ENCODE measurements at regions not wholly inside any gene's neighbourhood (a gene's known extent, or its start where the extent isn't known, plus 50 kb on each side); places are given as distances from the start of the nearest gene placed in this dataset.
A peak's percentile ranks its signal among the peaks of the same experiment; 100 is the strongest.

DNA sequence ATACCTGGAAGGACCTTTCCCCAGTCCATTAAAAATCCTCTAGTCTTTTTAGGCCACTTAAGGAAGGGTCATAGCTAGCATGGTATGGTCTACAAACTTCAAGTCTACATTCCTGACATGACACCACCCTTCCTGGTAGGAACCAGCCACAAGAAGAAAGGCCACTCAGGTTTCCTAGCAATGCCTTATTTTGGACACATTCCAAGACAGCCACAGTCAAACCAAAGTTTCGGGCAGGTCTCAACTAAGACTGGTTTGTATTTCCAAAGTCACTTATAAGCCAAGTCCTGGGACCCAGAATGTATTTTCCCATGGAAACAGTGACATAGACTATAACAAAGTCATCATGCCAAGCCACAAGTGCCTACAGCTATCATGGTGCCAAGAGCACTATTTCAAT lies 50.6 kb upstream of the SLC44A3 start:
- H3K27ac ChIP-seq, result no peak overlapping the region
- no peak for ATAC-seq

GRCh38 chr1:94768036-94768435 lies 52.1 kb upstream of the SLC44A3 start:
- no peaks in the 10 kb centered on the region for H3K9me3 ChIP-seq
- H3K4me1 ChIP-seq, result no peaks in the 10 kb centered on the region
- TF ChIP-seq POLR2AphosphoS5 (IDR thresholded peaks at IDR 0.05), result no peak
- no peak for TF ChIP-seq CTCF (IDR thresholded peaks at IDR 0.05)
- TF ChIP-seq POLR2A (IDR thresholded peaks at IDR 0.05), result no peak
- no peak for TF ChIP-seq EP300 (IDR thresholded peaks at IDR 0.05)
- ATAC-seq, result no peak
- WGBS, 2 donors (ENCODE audit: low coverage in 1 of 2), result 74 to 90% methylated on average over 4 of the region's 4 CpGs
- no peaks in the 10 kb centered on the region for H3K36me3 ChIP-seq
- H3K4me3 ChIP-seq, result no peak overlapping the region
- H3K27me3 ChIP-seq, result no peaks in the 10 kb centered on the region
- H3K27ac ChIP-seq, result no peak overlapping the region

More for the DNA sequence above, 50.6 kb upstream of the SLC44A3 start:
- no peaks in the 10 kb centered on the region for H3K9me3 ChIP-seq
- H3K4me3 ChIP-seq, result no peak overlapping the region
- no peaks in the 10 kb centered on the region for H3K27me3 ChIP-seq
- no peaks in the 10 kb centered on the region for H3K36me3 ChIP-seq
- no peaks in the 10 kb centered on the region for H3K4me1 ChIP-seq
- 0% methylated on average over 1 of the region's 1 CpG; no CpG with 5 or more reads in 1 of the 2 donors for WGBS, 2 donors (ENCODE audit: low coverage in 1 of 2)
- no peak for TF ChIP-seq POLR2A (IDR thresholded peaks at IDR 0.05)
- TF ChIP-seq CTCF (IDR thresholded peaks at IDR 0.05), result no peak
- no peak for TF ChIP-seq POLR2AphosphoS5 (IDR thresholded peaks at IDR 0.05)
- no peak for TF ChIP-seq EP300 (IDR thresholded peaks at IDR 0.05)

DNA sequence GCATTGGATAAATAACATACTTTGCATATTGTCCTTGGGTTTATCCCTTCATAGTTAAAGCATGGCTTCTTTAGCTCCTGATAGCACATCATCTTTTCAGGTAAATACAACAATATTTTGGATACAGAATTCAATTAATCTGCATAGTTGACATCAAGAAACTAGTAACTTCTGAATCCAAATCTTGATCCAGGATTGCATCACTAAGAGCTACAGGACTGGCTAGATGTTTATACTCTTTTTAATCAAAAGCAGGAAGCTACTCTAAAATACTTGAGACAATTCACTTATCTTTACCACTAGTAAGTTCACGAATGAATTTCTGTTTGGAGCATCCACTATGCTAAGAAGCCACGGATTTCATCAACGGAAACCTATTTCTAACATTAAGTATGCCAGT lies 54.2 kb upstream of the SLC44A3 start:
- Histone ChIP-seq H3K36me3 (no peaks in the 10 kb centered on the region), H3K9me3 (no peaks in the 10 kb centered on the region), H3K27ac (no peak overlapping the region), H3K4me3 (no peak overlapping the region), H3K4me1 (no peaks in the 10 kb centered on the region), H3K27me3 (no peaks in the 10 kb centered on the region)
- WGBS, 2 donors (ENCODE audit: low coverage in 1 of 2), result 80 to 90% methylated on average over 3 of the region's 3 CpGs
- TF ChIP-seq CTCF (IDR thresholded peaks at IDR 0.05), result no peak
- TF ChIP-seq POLR2AphosphoS5 (IDR thresholded peaks at IDR 0.05), result no peak
- no peak for TF ChIP-seq POLR2A (IDR thresholded peaks at IDR 0.05)
- TF ChIP-seq EP300 (IDR thresholded peaks at IDR 0.05), result no peak
- no peak for ATAC-seq

- Histone ChIP-seq H3K27ac (no peak overlapping the region), H3K27me3 (no peaks in the 10 kb centered on the region), H3K36me3 (no peaks in the 10 kb centered on the region), H3K9me3 (no peaks in the 10 kb centered on the region), H3K4me1 (peaks cover 0 to 9% (median 5%) of the 10 kb centered on the region in 3 donors), H3K4me3 (no peak overlapping the region)
- ATAC-seq, result no peak
- no peak for TF ChIP-seq POLR2AphosphoS5 (IDR thresholded peaks at IDR 0.05)
- TF ChIP-seq POLR2A (IDR thresholded peaks at IDR 0.05), result no peak
- TF ChIP-seq CTCF (IDR thresholded peaks at IDR 0.05), result no peak
- TF ChIP-seq EP300 (IDR thresholded peaks at IDR 0.05), result no peak
Measured at GRCh38 chr1:94759188-94759587, 61.0 kb upstream of the SLC44A3 start.

DNA sequence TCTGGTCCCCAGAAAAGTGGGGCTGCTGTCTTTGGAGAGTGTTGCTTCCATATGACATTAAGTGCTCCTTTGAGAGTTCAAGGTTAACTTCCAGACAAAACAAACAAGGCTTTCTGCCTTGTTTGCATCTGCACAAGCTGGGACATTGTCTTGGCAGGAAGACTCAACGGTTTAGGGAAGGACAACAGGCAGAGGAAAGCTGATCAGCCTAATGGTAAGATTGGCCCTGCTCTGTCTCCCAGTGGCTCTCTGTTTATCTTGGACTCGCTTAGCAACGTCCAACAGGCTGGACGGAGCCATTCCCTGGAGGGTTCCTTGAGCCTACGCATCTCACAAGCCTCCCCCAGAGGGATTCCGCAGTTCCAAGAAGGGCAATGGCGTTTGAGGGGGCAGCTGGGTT lies 62.2 kb upstream of the SLC44A3 start:
- no peaks in the 10 kb centered on the region for H3K27me3 ChIP-seq
- ATAC-seq, result peak; percentile 37
- no peaks in the 10 kb centered on the region for H3K36me3 ChIP-seq
- 20 to 93% methylated on average over 3 to 5 of the region's 7 CpGs for WGBS, 2 donors (ENCODE audit: low coverage in 1 of 2)
- H3K9me3 ChIP-seq, result no peaks in the 10 kb centered on the region
- peak overlapping the region in 1 of 4 donors; percentile 16 for H3K27ac ChIP-seq
- no peak overlapping the region for H3K4me3 ChIP-seq
- TF ChIP-seq POLR2A (IDR thresholded peaks at IDR 0.05), result no peak
- peaks cover 0 to 17% (median 10%) of the 10 kb centered on the region in 3 donors for H3K4me1 ChIP-seq
